Fibroblast of lung (primary cell): ENCODE measurements at regions not wholly inside any gene's neighbourhood (a gene's known extent, or its start where the extent isn't known, plus 50 kb on each side); places are given as distances from the start of the nearest gene placed in this dataset.

Experiments used
- CTCF ChIP-seq, 2 donors: IDR thresholded peaks in 1 of 2; conservative IDR thresholded peaks in 1 of 2; 1 replicate in 1 of 2; 2 replicates in 1 of 2; pipeline ENCODE4 v1.5.1; 2011 to 2012; ENCODE audit warnings: low read length in 2 of 2, control low read depth in 1 of 2, inconsistent platforms in 1 of 2, low read depth in 1 of 2, mild to moderate bottlenecking in 1 of 2
- EZH2 ChIP-seq: IDR thresholded peaks from 2 replicates; pipeline ENCODE4 v1.5.1; 2012; ENCODE audit warnings: low read length, control low read depth, mild to moderate bottlenecking; ENCODE audit errors: missing control alignments

- TF ChIP-seq CTCF (conservative IDR thresholded peaks at IDR 0.05 in 1 of 2, IDR thresholded peaks at IDR 0.05 in 1 of 2; ENCODE audit: low read depth in 1 of 2, low read length in 2 of 2) (peak in 1 of 2 donors; percentile 28), EZH2 (no peak)
These were observed 1244.1 kb upstream of the ACO1 start for GRCh38 chr9:31140316-31140715.
